MV-4-11 (cell line): ENCODE measurements at regions not wholly inside any gene's neighbourhood (a gene's known extent, or its start where the extent isn't known, plus 50 kb on each side); places are given as distances from the start of the nearest gene placed in this dataset.
"Not testable (repeated sequence)": the region's sequence is repeated elsewhere in the genome, so short reads cannot be mapped to it uniquely, and the experiment has no call there.

Experiments used
- DNase-seq: peaks from one replicate; lab custom pipeline; 2025; lab: John Stamatoyannopoulos, UW

GRCh38 chr20:12577213-12577612, 431.6 kb upstream of the SPTLC3 start:
- no peak for DNase-seq

GRCh38 chr20:12581644-12582289, 427.0 kb upstream of the SPTLC3 start:
- no peak for DNase-seq

GRCh38 chr20:12582710-12583109, 426.1 kb upstream of the SPTLC3 start:
- not testable (repeated sequence) for DNase-seq

- DNase-seq: no peak
These were observed 416.8 kb upstream of the SPTLC3 start for GRCh38 chr20:12591949-12592470.

GRCh38 chr20:12592756-12593155, 416.0 kb upstream of the SPTLC3 start:
- DNase-seq: no peak

GRCh38 chr20:12593342-12593873, 415.4 kb upstream of the SPTLC3 start:
- DNase-seq: no peak

GRCh38 chr20:12594410-12595088, 414.2 kb upstream of the SPTLC3 start:
- DNase-seq: peak; percentile 53

GRCh38 chr20:12595841-12596240, 412.9 kb upstream of the SPTLC3 start:
- DNase-seq: no peak

- DNase-seq: no peak
These were observed 411.9 kb upstream of the SPTLC3 start for GRCh38 chr20:12596863-12597262.

- no peak for DNase-seq
These were observed 411.2 kb upstream of the SPTLC3 start for GRCh38 chr20:12597551-12597950.

GRCh38 chr20:12598894-12599293, 409.9 kb upstream of the SPTLC3 start:
- no peak for DNase-seq

GRCh38 chr20:12599494-12599893, 409.3 kb upstream of the SPTLC3 start:
- DNase-seq: no peak

GRCh38 chr20:12605751-12606150, 403.0 kb upstream of the SPTLC3 start:
- no peak for DNase-seq

GRCh38 chr20:12610871-12611270, 397.9 kb upstream of the SPTLC3 start:
- DNase-seq: peak; percentile 51

- DNase-seq: peak; percentile 36
These were observed 394.0 kb upstream of the SPTLC3 start for GRCh38 chr20:12614764-12615163.

- DNase-seq: no peak
These were observed 391.7 kb upstream of the SPTLC3 start for GRCh38 chr20:12617076-12617475.

GRCh38 chr20:12623870-12624269, 384.9 kb upstream of the SPTLC3 start:
- no peak for DNase-seq

- DNase-seq: no peak
These were observed 381.3 kb upstream of the SPTLC3 start for GRCh38 chr20:12627485-12627884.

- no peak for DNase-seq
These were observed 370.0 kb upstream of the SPTLC3 start for GRCh38 chr20:12638633-12639312.

- DNase-seq: no peak
These were observed 368.5 kb upstream of the SPTLC3 start for GRCh38 chr20:12640251-12640650.

- no peak for DNase-seq
These were observed 367.2 kb upstream of the SPTLC3 start for GRCh38 chr20:12641619-12642018.

GRCh38 chr20:12644461-12644860, 364.3 kb upstream of the SPTLC3 start:
- DNase-seq: no peak

- no peak for DNase-seq
These were observed 359.5 kb upstream of the SPTLC3 start for GRCh38 chr20:12649234-12649633.
